Adrenal gland (tissue), 5 donors: ENCODE measurements at regions not wholly inside any gene's neighbourhood (a gene's known extent, or its start where the extent isn't known, plus 50 kb on each side); places are given as distances from the start of the nearest gene placed in this dataset.

ENCODE experiments used
- POLR2A ChIP-seq, 2 donors: fragments of 450-650 bp; IDR thresholded peaks; one replicate each; pipeline ENCODE4 v1.6.1; 2017; ENCODE audit warnings: antibody characterized with exemption in 2 of 2, mild to moderate bottlenecking in 2 of 2, moderate library complexity in 1 of 2
- TF ChIP-seq, protein P1 (sequence below), 6 experiments: fragments of 450-650 bp in 4 of 6; fragments of 200-600 bp in 2 of 6; sonication (generic) in 1 of 6; IDR thresholded peaks; 1 replicate in 5 of 6; 2 replicates in 1 of 6; pipeline versions ENCODE4 v1.5.1 to v1.8.0; 2016 to 2021; ENCODE audit warnings: antibody characterized with exemption in 6 of 6, mild to moderate bottlenecking in 2 of 6, moderate library complexity in 1 of 6
- donor health status: DM: no; HTN: no; CAD: no.

DNA sequence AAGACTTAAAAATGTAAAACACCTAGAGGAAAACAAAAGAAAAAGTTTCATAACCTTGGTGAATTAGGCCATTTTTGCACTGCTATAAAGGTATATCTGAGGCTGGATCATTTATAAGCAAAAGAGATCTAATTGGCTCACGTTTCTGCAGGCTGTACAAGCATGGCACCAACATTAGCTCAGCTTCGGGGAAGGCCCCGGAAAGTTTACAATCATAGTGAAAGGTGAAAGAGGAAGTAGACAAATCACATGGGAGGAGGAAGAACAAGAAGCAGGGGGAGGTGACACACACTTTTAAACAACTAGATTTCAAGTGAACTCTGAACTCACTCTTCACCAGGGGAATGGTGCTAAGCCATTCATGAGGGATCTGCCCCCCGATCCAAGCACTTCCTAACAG is 1358.5 kb upstream of the PCDH9 start:
- TF ChIP-seq, protein P1, sequence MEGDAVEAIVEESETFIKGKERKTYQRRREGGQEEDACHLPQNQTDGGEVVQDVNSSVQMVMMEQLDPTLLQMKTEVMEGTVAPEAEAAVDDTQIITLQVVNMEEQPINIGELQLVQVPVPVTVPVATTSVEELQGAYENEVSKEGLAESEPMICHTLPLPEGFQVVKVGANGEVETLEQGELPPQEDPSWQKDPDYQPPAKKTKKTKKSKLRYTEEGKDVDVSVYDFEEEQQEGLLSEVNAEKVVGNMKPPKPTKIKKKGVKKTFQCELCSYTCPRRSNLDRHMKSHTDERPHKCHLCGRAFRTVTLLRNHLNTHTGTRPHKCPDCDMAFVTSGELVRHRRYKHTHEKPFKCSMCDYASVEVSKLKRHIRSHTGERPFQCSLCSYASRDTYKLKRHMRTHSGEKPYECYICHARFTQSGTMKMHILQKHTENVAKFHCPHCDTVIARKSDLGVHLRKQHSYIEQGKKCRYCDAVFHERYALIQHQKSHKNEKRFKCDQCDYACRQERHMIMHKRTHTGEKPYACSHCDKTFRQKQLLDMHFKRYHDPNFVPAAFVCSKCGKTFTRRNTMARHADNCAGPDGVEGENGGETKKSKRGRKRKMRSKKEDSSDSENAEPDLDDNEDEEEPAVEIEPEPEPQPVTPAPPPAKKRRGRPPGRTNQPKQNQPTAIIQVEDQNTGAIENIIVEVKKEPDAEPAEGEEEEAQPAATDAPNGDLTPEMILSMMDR (IDR thresholded peaks at IDR 0.05), result no peak
- TF ChIP-seq POLR2A (IDR thresholded peaks at IDR 0.05), result no peak
